C4-2B (cell line): ENCODE measurements at regions not wholly inside any gene's neighbourhood (a gene's known extent, or its start where the extent isn't known, plus 50 kb on each side); places are given as distances from the start of the nearest gene placed in this dataset.

Source experiments
- H3K27ac ChIP-seq: fragments of 450-650 bp; 2 replicates; pipeline ENCODE4 v1.5.1; 2017
- ZFX ChIP-seq: fragments of 450-650 bp; IDR thresholded peaks from 2 replicates; pipeline ENCODE4 v1.6.1; 2017
- TF ChIP-seq, protein P1 (sequence below): fragments of 450-650 bp; conservative IDR thresholded peaks from 2 replicates; pipeline ENCODE4 v1.5.1; 2017; ENCODE audit warnings: mild to moderate bottlenecking

DNA sequence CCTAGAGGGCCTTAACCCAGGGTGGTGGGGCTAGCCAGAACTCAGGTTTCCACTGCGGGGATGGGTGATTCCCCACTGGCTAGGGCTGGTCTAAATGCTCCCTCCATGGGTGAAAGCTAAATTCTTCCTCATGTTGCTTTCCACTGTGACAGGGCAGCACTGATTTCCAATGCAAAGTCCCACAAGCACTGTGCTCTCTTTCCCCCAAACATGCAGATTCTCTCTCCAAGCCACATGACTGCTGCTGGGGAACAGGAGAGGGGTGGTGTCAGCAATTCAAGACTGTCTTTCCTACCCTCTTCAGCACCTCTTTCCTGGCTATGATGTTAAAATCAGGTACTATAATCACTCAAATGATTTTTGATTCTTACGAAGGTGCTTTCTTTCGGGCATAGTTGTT lies 215.5 kb downstream of the RWDD3 start:
- no peak overlapping the region for H3K27ac ChIP-seq
- TF ChIP-seq ZFX = no peak
- TF ChIP-seq, protein P1, sequence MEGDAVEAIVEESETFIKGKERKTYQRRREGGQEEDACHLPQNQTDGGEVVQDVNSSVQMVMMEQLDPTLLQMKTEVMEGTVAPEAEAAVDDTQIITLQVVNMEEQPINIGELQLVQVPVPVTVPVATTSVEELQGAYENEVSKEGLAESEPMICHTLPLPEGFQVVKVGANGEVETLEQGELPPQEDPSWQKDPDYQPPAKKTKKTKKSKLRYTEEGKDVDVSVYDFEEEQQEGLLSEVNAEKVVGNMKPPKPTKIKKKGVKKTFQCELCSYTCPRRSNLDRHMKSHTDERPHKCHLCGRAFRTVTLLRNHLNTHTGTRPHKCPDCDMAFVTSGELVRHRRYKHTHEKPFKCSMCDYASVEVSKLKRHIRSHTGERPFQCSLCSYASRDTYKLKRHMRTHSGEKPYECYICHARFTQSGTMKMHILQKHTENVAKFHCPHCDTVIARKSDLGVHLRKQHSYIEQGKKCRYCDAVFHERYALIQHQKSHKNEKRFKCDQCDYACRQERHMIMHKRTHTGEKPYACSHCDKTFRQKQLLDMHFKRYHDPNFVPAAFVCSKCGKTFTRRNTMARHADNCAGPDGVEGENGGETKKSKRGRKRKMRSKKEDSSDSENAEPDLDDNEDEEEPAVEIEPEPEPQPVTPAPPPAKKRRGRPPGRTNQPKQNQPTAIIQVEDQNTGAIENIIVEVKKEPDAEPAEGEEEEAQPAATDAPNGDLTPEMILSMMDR = no peak

- H3K27ac ChIP-seq = no peak overlapping the region
- TF ChIP-seq, protein P1 = peak; percentile 77
- no peak for TF ChIP-seq ZFX
Observed at GRCh38 chr1:95451054-95451453, 217.0 kb downstream of the RWDD3 start.

GRCh38 chr1:95451904-95452303 lies 217.9 kb downstream of the RWDD3 start:
- TF ChIP-seq, protein P1 = no peak
- no peak for TF ChIP-seq ZFX
- no peak overlapping the region for H3K27ac ChIP-seq

DNA sequence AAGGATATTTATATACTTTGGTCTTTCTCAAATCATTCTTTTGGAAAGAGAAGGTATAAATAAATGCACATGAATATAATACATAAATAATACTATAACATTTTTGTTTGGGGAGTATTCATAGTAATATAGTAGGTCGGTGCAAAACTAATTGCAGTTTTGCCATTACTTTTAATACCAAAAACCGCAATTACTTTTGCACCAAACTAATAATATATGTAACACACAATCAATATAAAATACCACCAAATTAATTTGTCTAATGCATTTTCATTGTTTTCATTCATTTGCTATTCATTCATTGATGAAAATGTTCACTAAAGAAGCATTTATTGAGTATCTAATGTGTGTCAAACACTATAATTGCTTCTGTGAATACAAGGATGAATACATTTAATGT lies 219.0 kb downstream of the RWDD3 start:
- TF ChIP-seq ZFX = no peak
- TF ChIP-seq, protein P1 = no peak
- H3K27ac ChIP-seq = no peak overlapping the region

GRCh38 chr1:95467036-95467435 lies 233.0 kb downstream of the RWDD3 start:
- TF ChIP-seq, protein P1 = peak; percentile 57
- no peak for TF ChIP-seq ZFX
- no peak overlapping the region for H3K27ac ChIP-seq

- no peak for TF ChIP-seq ZFX
- TF ChIP-seq, protein P1 = no peak
- no peak overlapping the region for H3K27ac ChIP-seq
Observed at GRCh38 chr1:95475686-95476457, 241.9 kb downstream of the RWDD3 start.

DNA sequence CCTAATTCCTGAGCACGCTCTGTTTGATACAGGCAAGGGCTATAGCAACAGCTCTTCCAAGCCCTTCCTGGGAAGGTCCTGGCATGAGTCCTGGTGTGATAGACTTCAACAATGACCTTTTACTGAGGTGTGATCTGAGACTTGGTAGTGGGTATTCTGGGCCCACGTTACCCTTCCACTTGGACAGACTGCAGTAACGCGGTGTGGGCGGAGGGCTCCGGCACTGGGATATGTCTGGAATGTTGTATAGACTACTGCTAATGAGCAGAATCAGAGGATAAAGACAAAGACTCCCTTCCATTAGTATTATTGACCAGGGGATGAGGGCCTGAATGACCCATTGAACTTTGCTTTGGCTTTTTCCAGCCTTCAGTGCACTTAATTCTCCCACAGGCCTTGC lies 262.3 kb downstream of the RWDD3 start:
- no peak for TF ChIP-seq ZFX
- TF ChIP-seq, protein P1 = no peak
- H3K27ac ChIP-seq = no peak overlapping the region
